ENCODE measurements at regions not wholly inside any gene's neighbourhood (a gene's known extent, or its start where the extent isn't known, plus 50 kb on each side); places are given as distances from the start of the nearest gene placed in this dataset.
"Not testable (repeated sequence)": the region's sequence is repeated elsewhere in the genome, so short reads cannot be mapped to it uniquely, and the experiment has no call there.

- Mint-ChIP-seq H3K36me3 (ENCODE audit: low read depth) (peaks cover 2% of the 10 kb centered on the region), H3K27me3 (ENCODE audit: low read depth) (no peaks in the 10 kb centered on the region), H3K4me3 (no peak overlapping the region), H3K4me1 (no peaks in the 10 kb centered on the region), H3K9me3 (peaks cover 13% of the 10 kb centered on the region), H3K27ac (ENCODE audit: unreplicated experiment) (no peak overlapping the region)
- DNase-seq (ENCODE audit: low read depth, low spot score), result no peak
- TF ChIP-seq CTCF (conservative IDR thresholded peaks at IDR 0.05), result no peak
These were observed 345.2 kb upstream of the SPHKAP start for GRCh38 chr2:228526687-228527086.

DNA sequence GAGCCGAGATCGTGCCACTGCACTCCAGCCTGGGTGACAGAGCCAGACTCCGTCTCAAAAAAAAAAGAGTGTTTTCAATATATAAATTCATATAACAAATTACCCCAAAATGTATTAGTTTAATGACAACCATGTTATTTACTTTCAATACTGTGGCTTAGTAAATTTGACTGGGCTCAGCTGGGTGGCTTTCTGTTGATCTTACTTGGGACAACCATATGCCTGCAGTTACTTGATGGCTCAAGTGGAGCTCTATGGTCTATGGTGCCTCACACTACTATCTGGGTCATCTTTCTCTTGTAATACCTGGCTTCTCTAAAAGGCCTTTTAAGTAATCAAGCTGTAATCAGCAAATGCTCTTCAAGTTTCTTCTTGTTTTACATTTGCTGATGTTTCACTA is 341.5 kb upstream of the SPHKAP start:
- Mint-ChIP-seq H3K4me3 (no peak overlapping the region), H3K4me1 (no peaks in the 10 kb centered on the region)

DNA sequence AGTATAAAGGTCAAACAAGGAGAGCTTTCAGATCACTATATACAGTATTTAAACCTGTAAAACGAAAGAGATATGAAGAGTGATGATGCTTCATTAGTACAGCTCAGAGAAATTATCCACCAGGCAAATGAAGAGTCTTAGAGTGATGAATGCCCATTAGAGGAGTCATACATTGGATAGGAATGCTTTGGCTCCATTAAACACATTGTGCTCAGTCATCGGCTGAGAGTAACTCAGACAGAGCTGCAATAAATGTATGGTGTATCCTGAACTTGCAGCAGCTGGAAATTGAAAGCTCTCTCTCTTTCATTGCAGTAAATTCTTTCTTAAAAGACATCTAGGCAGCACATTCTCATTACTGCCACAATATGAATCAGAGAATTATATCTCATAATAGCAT is 340.8 kb upstream of the SPHKAP start:
- Mint-ChIP-seq H3K9me3 (peaks cover 4% of the 10 kb centered on the region), H3K36me3 (ENCODE audit: low read depth) (no peaks in the 10 kb centered on the region), H3K27me3 (ENCODE audit: low read depth) (no peaks in the 10 kb centered on the region), H3K4me3 (no peak overlapping the region), H3K27ac (ENCODE audit: unreplicated experiment) (no peak overlapping the region), H3K4me1 (no peaks in the 10 kb centered on the region)
- DNase-seq (ENCODE audit: low read depth, low spot score), result no peak
- no peak for TF ChIP-seq CTCF (conservative IDR thresholded peaks at IDR 0.05)

More for the DNA sequence above, 341.5 kb upstream of the SPHKAP start:
- Mint-ChIP-seq H3K27me3 (ENCODE audit: low read depth) (no peaks in the 10 kb centered on the region), H3K36me3 (ENCODE audit: low read depth) (no peaks in the 10 kb centered on the region), H3K9me3 (peaks cover 4% of the 10 kb centered on the region), H3K27ac (ENCODE audit: unreplicated experiment) (no peak overlapping the region)
- DNase-seq (ENCODE audit: low read depth, low spot score), result no peak
- no peak for TF ChIP-seq CTCF (conservative IDR thresholded peaks at IDR 0.05)

- Mint-ChIP-seq H3K9me3 (peaks cover 4% of the 10 kb centered on the region), H3K27ac (ENCODE audit: unreplicated experiment) (no peak overlapping the region), H3K27me3 (ENCODE audit: low read depth) (no peaks in the 10 kb centered on the region), H3K36me3 (ENCODE audit: low read depth) (no peaks in the 10 kb centered on the region), H3K4me1 (no peaks in the 10 kb centered on the region), H3K4me3 (no peak overlapping the region)
- DNase-seq (ENCODE audit: low read depth, low spot score), result no peak
- TF ChIP-seq CTCF (conservative IDR thresholded peaks at IDR 0.05), result no peak
These were observed 338.1 kb upstream of the SPHKAP start for GRCh38 chr2:228519561-228519960.

- Mint-ChIP-seq H3K4me1 (no peaks in the 10 kb centered on the region), H3K36me3 (ENCODE audit: low read depth) (no peaks in the 10 kb centered on the region), H3K27ac (ENCODE audit: unreplicated experiment) (no peak overlapping the region), H3K27me3 (ENCODE audit: low read depth) (no peaks in the 10 kb centered on the region), H3K4me3 (no peak overlapping the region), H3K9me3 (no peaks in the 10 kb centered on the region)
- no peak for DNase-seq (ENCODE audit: low read depth, low spot score)
- no peak for TF ChIP-seq CTCF (conservative IDR thresholded peaks at IDR 0.05)
These were observed 334.5 kb upstream of the SPHKAP start for GRCh38 chr2:228516019-228516418.

- not testable (repeated sequence) for DNase-seq (ENCODE audit: low read depth, low spot score); H3K27me3 Mint-ChIP-seq (ENCODE audit: low read depth); H3K9me3 Mint-ChIP-seq; H3K4me1 Mint-ChIP-seq; H3K4me3 Mint-ChIP-seq; H3K27ac Mint-ChIP-seq (ENCODE audit: unreplicated experiment); H3K36me3 Mint-ChIP-seq (ENCODE audit: low read depth)
These were observed 332.0 kb upstream of the SPHKAP start for GRCh38 chr2:228513480-228513879.

Data from neural crest cell (in vitro differentiated cells).